Common myeloid progenitor, CD34-positive (primary cell): ENCODE measurements at regions not wholly inside any gene's neighbourhood (a gene's known extent, or its start where the extent isn't known, plus 50 kb on each side); places are given as distances from the start of the nearest gene placed in this dataset.
"Not testable (repeated sequence)": the region's sequence is repeated elsewhere in the genome, so short reads cannot be mapped to it uniquely, and the experiment has no call there.

Experiments used
- CTCF ChIA-PET: fragments of 350-600 bp; sonication (Branson Sonifier 250); formaldehyde crosslinking; loops from one replicate; lab custom pipeline; 2021; ENCODE audit warnings: antibody characterized with exemption; lab: Charles Lee
- POLR2A ChIA-PET: fragments of 350-600 bp; sonication (Branson Sonifier 250); formaldehyde crosslinking; loops from one replicate; lab custom pipeline; 2021; ENCODE audit warnings: antibody characterized with exemption; lab: Charles Lee
- DNase-seq, 3 donors: peaks; one replicate each; pipeline versions ENCODE4 v3.0.0 to v3.0.0-alpha.2; 2013
- H3K27ac ChIP-seq, 2 experiments: 1 replicate in 1 of 2; 2 replicates in 1 of 2; pipeline ENCODE4 v1.7.0; 2013; ENCODE audit warnings: inconsistent platforms in 2 of 2, low read length in 2 of 2, mild to moderate bottlenecking in 2 of 2, low read depth in 1 of 2, moderate library complexity in 1 of 2; ENCODE audit not compliant: severe bottlenecking in 2 of 2, insufficient read depth in 1 of 2, poor library complexity in 1 of 2
- H3K27me3 ChIP-seq, 5 experiments: replicated peaks in 2 of 5; 1 replicate in 3 of 5; 2 replicates in 2 of 5; pipeline versions ENCODE4 v1.6.1 to v1.7.0; 2013; ENCODE audit warnings: low read length in 4 of 5, mild to moderate bottlenecking in 2 of 5, moderate library complexity in 2 of 5, inconsistent platforms in 1 of 5; ENCODE audit not compliant: insufficient read depth in 5 of 5, control insufficient read depth in 4 of 5
- H3K36me3 ChIP-seq, 4 experiments: 1 replicate in 2 of 4; 2 replicates in 2 of 4; pipeline versions ENCODE4 v1.6.1 to v1.7.0; 2013; ENCODE audit warnings: low read length in 3 of 4, control low read depth in 1 of 4, mild to moderate bottlenecking in 1 of 4; ENCODE audit not compliant: control insufficient read depth in 4 of 4, insufficient read depth in 4 of 4
- H3K4me1 ChIP-seq, 4 experiments: 1 replicate in 3 of 4; 2 replicates in 1 of 4; pipeline versions ENCODE4 v1.6.1 to v1.7.1; 2013; ENCODE audit warnings: low read length in 3 of 4, mild to moderate bottlenecking in 3 of 4, control low read depth in 1 of 4, inconsistent platforms in 1 of 4, moderate library complexity in 1 of 4; ENCODE audit not compliant: control insufficient read depth in 4 of 4, insufficient read depth in 4 of 4; ENCODE audit errors: control extremely low read depth in 1 of 4
- H3K4me3 ChIP-seq, 7 experiments: 1 replicate in 4 of 7; 2 replicates in 3 of 7; pipeline versions ENCODE4 v1.5.1 to v1.7.0; 2013; ENCODE audit warnings: mild to moderate bottlenecking in 7 of 7, low read length in 6 of 7, moderate library complexity in 6 of 7, inconsistent platforms in 2 of 7, low read depth in 2 of 7, control low read depth in 1 of 7; ENCODE audit not compliant: insufficient read depth in 4 of 7, control insufficient read depth in 1 of 7; ENCODE audit errors: extremely low read depth in 1 of 7
- H3K9me3 ChIP-seq, 5 experiments: 1 replicate in 4 of 5; 2 replicates in 1 of 5; pipeline versions ENCODE4 v1.6.1 to v1.7.1; 2013; ENCODE audit warnings: low read length in 4 of 5, mild to moderate bottlenecking in 2 of 5, inconsistent platforms in 1 of 5, low read depth in 1 of 5, moderate library complexity in 1 of 5; ENCODE audit not compliant: control insufficient read depth in 4 of 5, insufficient read depth in 2 of 5; ENCODE audit errors: control extremely low read depth in 1 of 5
- WGBS: methylation state at CpG from one replicate; pipeline ENCODE4 v1.1.5; 2013; ENCODE audit not compliant: insufficient coverage; 5-methylcytosine and 5-hydroxymethylcytosine counted together

GRCh38 chr21:14629461-14629860, 83.3 kb upstream of the SAMSN1 start:
- POLR2A ChIA-PET: interaction anchor here (0.6 kb wide), 1 partner anchor 18 kb away, joined by 3 read pairs; no protein-coding TSS in a partner anchor

GRCh38 chr21:14623079-14623478, 77.0 kb upstream of the SAMSN1 start:
- H3K4me3 ChIP-seq, DNase-seq, POLR2A ChIA-PET, H3K27me3 ChIP-seq, CTCF ChIA-PET, H3K4me1 ChIP-seq, H3K27ac ChIP-seq, H3K36me3 ChIP-seq: not testable (repeated sequence)
- WGBS: no CpG with 5 or more reads among the region's 3 CpGs
- peaks cover 0 to 13% (median 2%) of the 10 kb centered on the region in 5 experiments for H3K9me3 ChIP-seq

More at GRCh38 chr21:14629461-14629860, 83.3 kb upstream of the SAMSN1 start:
- no peak for DNase-seq
- no peak overlapping the region for H3K27ac ChIP-seq
- H3K4me3 ChIP-seq: no peak overlapping the region
- H3K9me3 ChIP-seq: no peaks in the 10 kb centered on the region
- H3K4me1 ChIP-seq: no peaks in the 10 kb centered on the region
- WGBS: no CpG with 5 or more reads among the region's 5 CpGs
- CTCF ChIA-PET: interaction anchor here (1.2 kb wide), 1 partner anchor 10 kb away, joined by 5 read pairs; no protein-coding TSS in a partner anchor
- H3K36me3 ChIP-seq: no peaks in the 10 kb centered on the region
- no peaks in the 10 kb centered on the region for H3K27me3 ChIP-seq

- DNase-seq: peak in 1 of 3 donors; percentile 13
- no peaks in the 10 kb centered on the region for H3K27me3 ChIP-seq
- H3K4me1 ChIP-seq: no peaks in the 10 kb centered on the region
- POLR2A ChIA-PET: no interaction called here
- no peaks in the 10 kb centered on the region for H3K36me3 ChIP-seq
- peaks cover 0 to 13% (median 2%) of the 10 kb centered on the region in 5 experiments for H3K9me3 ChIP-seq
- no peak overlapping the region for H3K27ac ChIP-seq
- WGBS: no CpG with 5 or more reads among the region's 2 CpGs
- CTCF ChIA-PET: no interaction called here
- H3K4me3 ChIP-seq: no peak overlapping the region
Observed at GRCh38 chr21:14620152-14620551, 74.0 kb upstream of the SAMSN1 start.

GRCh38 chr21:14617871-14618270, 71.8 kb upstream of the SAMSN1 start:
- Histone ChIP-seq H3K27ac (no peak overlapping the region), H3K9me3 (peaks cover 0 to 13% (median 2%) of the 10 kb centered on the region in 5 experiments), H3K4me3 (no peak overlapping the region), H3K27me3 (no peaks in the 10 kb centered on the region), H3K36me3 (no peaks in the 10 kb centered on the region), H3K4me1 (no peaks in the 10 kb centered on the region)
- POLR2A ChIA-PET: no interaction called here
- peak in 1 of 3 donors; percentile 24 for DNase-seq
- 100% methylated on average over 1 of the region's 2 CpGs for WGBS
- CTCF ChIA-PET: no interaction called here

- Histone ChIP-seq H3K36me3 (no peaks in the 10 kb centered on the region), H3K9me3 (peaks cover 0 to 13% (median 2%) of the 10 kb centered on the region in 5 experiments), H3K4me1 (no peaks in the 10 kb centered on the region), H3K4me3 (no peak overlapping the region), H3K27me3 (no peaks in the 10 kb centered on the region), H3K27ac (no peak overlapping the region)
- no peak for DNase-seq
- ChIA-PET CTCF (no interaction called here), POLR2A (no interaction called here)
- WGBS: 92% methylated on average over 2 of the region's 2 CpGs
Observed at GRCh38 chr21:14617040-14617393, 70.9 kb upstream of the SAMSN1 start.

GRCh38 chr21:14616380-14617039, 70.4 kb upstream of the SAMSN1 start:
- no peak overlapping the region for H3K27ac ChIP-seq
- H3K4me3 ChIP-seq: no peak overlapping the region
- H3K9me3 ChIP-seq: peaks cover 0 to 13% (median 2%) of the 10 kb centered on the region in 5 experiments
- ChIA-PET POLR2A (no interaction called here), CTCF (no interaction called here)
- H3K27me3 ChIP-seq: no peaks in the 10 kb centered on the region
- no peaks in the 10 kb centered on the region for H3K36me3 ChIP-seq
- no peak for DNase-seq
- 70% methylated on average over 2 of the region's 4 CpGs for WGBS
- no peaks in the 10 kb centered on the region for H3K4me1 ChIP-seq

- H3K4me1 ChIP-seq: no peaks in the 10 kb centered on the region
- H3K9me3 ChIP-seq: peaks cover 0 to 4% (median 0%) of the 10 kb centered on the region in 5 experiments
- no peak overlapping the region for H3K4me3 ChIP-seq
- no peak overlapping the region for H3K27ac ChIP-seq
- no peaks in the 10 kb centered on the region for H3K36me3 ChIP-seq
- POLR2A ChIA-PET: no interaction called here
- no CpG with 5 or more reads among the region's 4 CpGs for WGBS
- DNase-seq: no peak
- H3K27me3 ChIP-seq: no peaks in the 10 kb centered on the region
- CTCF ChIA-PET: no interaction called here
Observed at GRCh38 chr21:14615359-14615974, 69.4 kb upstream of the SAMSN1 start.
